WI38 (cell line): ENCODE measurements at regions not wholly inside any gene's neighbourhood (a gene's known extent, or its start where the extent isn't known, plus 50 kb on each side); places are given as distances from the start of the nearest gene placed in this dataset.

Experiments
- H3K4me3 ChIP-seq: 2 replicates; pipeline ENCODE4 v1.5.1; 2011; ENCODE audit warnings: low read depth, mild to moderate bottlenecking, control low read depth, low read length
- TF ChIP-seq, protein P1 (sequence below): IDR thresholded peaks from 2 replicates; pipeline ENCODE4 v1.5.1; 2012; ENCODE audit warnings: low read depth, mild to moderate bottlenecking, control low read depth, low read length

DNA sequence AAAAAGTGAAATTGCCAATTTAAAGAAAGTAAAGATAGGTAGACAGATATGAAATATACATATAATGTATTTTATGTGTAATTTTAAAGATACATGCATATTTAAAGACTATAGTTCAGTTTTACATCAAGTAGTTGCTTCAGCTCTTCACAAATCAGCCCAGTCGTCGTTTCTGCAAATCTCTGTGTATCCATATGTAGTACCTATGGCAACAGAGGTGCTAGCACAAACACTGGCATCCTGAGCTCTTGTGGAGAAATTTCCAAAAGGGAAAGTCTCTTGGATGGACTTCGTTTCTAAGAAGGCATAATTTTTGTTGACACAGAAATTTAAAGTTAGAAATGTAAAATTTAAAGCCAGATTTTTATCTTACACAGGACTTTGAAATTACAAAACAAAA, 1284.7 kb downstream of the ROBO1 start:
- TF ChIP-seq, protein P1, sequence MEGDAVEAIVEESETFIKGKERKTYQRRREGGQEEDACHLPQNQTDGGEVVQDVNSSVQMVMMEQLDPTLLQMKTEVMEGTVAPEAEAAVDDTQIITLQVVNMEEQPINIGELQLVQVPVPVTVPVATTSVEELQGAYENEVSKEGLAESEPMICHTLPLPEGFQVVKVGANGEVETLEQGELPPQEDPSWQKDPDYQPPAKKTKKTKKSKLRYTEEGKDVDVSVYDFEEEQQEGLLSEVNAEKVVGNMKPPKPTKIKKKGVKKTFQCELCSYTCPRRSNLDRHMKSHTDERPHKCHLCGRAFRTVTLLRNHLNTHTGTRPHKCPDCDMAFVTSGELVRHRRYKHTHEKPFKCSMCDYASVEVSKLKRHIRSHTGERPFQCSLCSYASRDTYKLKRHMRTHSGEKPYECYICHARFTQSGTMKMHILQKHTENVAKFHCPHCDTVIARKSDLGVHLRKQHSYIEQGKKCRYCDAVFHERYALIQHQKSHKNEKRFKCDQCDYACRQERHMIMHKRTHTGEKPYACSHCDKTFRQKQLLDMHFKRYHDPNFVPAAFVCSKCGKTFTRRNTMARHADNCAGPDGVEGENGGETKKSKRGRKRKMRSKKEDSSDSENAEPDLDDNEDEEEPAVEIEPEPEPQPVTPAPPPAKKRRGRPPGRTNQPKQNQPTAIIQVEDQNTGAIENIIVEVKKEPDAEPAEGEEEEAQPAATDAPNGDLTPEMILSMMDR, result no peak
- no peak overlapping the region for H3K4me3 ChIP-seq

DNA sequence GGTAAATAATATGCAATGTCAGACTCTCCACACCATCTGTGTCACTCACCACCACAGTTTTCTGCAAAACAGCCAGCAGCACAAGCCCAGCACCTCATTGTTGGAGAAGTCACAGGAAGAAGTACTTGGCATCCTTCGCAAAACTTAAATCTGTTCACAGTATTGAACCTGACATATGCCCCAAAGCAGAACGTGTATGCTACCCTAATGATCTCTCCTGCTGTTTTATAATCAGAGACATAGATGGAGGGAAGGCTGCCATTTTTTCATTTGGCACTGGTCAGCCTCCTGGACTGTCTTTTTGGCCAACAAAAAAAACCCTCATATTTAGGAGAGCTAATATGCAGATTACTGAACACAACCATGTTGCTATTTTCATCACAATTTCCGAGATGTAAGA, 1272.9 kb downstream of the ROBO1 start:
- TF ChIP-seq, protein P1, result no peak

DNA sequence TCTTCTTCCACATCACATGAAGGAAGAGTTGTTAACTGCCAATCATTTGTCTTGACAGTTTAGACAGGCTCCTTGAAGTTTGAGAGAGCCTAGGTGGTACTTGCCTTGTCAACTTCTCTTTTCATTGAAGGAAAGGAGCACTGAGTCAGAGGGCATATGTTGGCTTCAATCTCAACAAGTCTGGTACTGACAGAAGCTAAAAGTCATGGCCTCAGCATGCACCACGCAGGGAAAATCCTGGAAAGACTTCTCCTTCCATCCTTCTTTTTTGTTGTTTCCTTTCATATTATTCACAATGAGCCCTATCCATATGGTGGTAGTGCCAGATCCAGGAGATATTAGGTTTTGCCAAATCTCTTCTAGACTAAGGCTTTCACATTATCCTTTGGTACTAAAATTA, 1272.5 kb downstream of the ROBO1 start:
- TF ChIP-seq, protein P1, result no peak

More for the DNA sequence above, 1272.9 kb downstream of the ROBO1 start:
- no peak overlapping the region for H3K4me3 ChIP-seq

DNA sequence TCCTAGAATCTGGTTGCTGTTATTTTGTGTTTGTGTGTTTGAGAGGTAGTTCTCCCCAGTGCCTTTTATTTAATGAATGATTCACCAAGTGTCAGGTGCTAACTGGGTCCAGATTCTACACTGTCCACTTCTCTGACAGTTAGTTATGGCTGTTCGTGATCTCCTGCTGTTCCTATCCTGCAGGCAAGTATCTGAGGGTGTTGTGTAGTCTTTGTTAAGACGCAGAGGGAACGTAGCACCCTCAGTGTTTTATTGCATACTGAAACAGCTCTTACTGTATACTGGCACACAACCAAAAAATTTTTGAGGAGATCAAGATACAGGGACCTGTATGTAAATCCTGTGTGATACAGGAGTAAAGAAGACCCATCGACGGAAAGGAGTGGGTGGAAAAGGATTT, 1271.3 kb downstream of the ROBO1 start:
- TF ChIP-seq, protein P1, result no peak
- H3K4me3 ChIP-seq, result no peak overlapping the region

More for the DNA sequence above, 1272.5 kb downstream of the ROBO1 start:
- no peak overlapping the region for H3K4me3 ChIP-seq

DNA sequence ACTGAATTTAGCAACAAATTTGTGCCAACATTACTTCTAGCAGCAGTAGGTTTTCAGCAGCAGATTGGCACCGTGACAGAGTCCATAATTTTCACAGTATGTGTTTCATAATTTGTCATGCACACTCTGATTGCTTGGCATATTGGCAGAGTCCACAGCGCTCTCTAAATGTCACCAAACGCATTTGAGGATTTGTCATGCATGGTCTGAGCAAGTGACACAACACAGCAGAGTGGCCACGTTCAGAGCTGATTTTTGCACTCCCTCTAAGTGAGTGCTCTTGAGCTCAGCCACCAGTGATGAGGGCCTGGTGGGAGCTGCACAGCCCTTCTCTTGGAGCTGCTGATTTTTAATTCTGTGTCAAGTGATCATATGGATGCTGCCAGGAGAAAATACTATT, 1270.8 kb downstream of the ROBO1 start:
- TF ChIP-seq, protein P1, result no peak
- H3K4me3 ChIP-seq, result no peak overlapping the region

DNA sequence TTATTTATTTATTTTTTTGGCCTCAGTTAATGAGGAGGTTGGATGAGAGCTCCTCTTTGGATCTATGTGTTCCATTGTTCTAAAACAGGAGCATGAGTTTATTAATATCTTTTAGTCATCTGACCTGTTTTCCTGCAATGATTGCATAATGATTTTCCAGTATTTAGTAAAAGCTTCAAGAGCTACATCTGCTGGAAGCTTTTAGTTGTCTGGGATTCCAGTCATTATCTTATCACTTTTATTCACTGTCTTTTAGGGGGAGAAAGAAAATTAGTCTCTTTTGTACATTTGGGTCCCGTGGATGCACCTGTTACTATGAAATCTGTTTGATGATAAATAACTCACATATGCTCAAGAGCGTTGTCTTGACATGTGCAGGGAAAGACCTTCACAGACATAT, 1270.0 kb downstream of the ROBO1 start:
- TF ChIP-seq, protein P1, result no peak
- H3K4me3 ChIP-seq, result no peak overlapping the region

DNA sequence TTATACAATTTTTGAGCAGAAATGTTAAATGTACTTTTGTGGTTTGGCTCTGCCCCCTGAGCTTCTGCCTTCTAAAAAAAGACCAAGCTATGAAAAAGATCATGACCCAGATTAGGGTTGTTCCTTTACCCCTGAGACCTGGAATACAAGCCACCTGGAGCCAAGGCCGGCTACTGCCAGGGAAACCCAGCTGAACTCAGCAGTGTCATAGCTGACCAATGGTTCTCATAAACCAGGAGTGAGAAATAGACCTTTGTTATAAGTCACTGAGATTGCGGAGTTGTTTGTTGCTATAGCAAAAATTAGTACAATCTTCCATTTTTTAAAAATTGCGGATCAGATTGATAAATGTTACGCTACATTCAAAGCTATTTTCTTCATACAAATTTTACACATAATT, 1261.7 kb downstream of the ROBO1 start:
- TF ChIP-seq, protein P1, result no peak
- no peak overlapping the region for H3K4me3 ChIP-seq
